HG03108 (cell line): ENCODE measurements at regions not wholly inside any gene's neighbourhood (a gene's known extent, or its start where the extent isn't known, plus 50 kb on each side); places are given as distances from the start of the nearest gene placed in this dataset.
"Not testable (repeated sequence)": the region's sequence is repeated elsewhere in the genome, so short reads cannot be mapped to it uniquely, and the experiment has no call there.

ENCODE experiments used
- ATAC-seq: cut with Tn5 transposase; IDR thresholded peaks from one replicate; pipeline ENCODE4 v1.9.1; 2021; ENCODE audit warnings: moderate library complexity; ENCODE audit not compliant: unreplicated experiment

- no peak for ATAC-seq
Observed at GRCh38 chr5:91927439-91927838, 544.3 kb upstream of the ARRDC3 start.

GRCh38 chr5:91925249-91925648 lies 542.1 kb upstream of the ARRDC3 start:
- no peak for ATAC-seq

GRCh38 chr5:91917037-91917814 lies 534.1 kb upstream of the ARRDC3 start:
- ATAC-seq: not testable (repeated sequence)

- no peak for ATAC-seq
Observed at GRCh38 chr5:91910655-91911054, 527.5 kb upstream of the ARRDC3 start.

- no peak for ATAC-seq
Observed at GRCh38 chr5:91910247-91910646, 527.1 kb upstream of the ARRDC3 start.

GRCh38 chr5:91906494-91906893 lies 523.4 kb upstream of the ARRDC3 start:
- no peak for ATAC-seq

GRCh38 chr5:91906027-91906426 lies 522.9 kb upstream of the ARRDC3 start:
- no peak for ATAC-seq

GRCh38 chr5:91898898-91899297 lies 515.8 kb upstream of the ARRDC3 start:
- no peak for ATAC-seq

- ATAC-seq: no peak
Observed at GRCh38 chr5:91898019-91898418, 514.9 kb upstream of the ARRDC3 start.

GRCh38 chr5:91888810-91889209 lies 505.7 kb upstream of the ARRDC3 start:
- ATAC-seq: no peak

- ATAC-seq: no peak
Observed at GRCh38 chr5:91885291-91886265, 502.5 kb upstream of the ARRDC3 start.

- ATAC-seq: no peak
Observed at GRCh38 chr5:91884036-91884435, 500.9 kb upstream of the ARRDC3 start.

- ATAC-seq: no peak
Observed at GRCh38 chr5:91875196-91875779, 492.2 kb upstream of the ARRDC3 start.

GRCh38 chr5:91867799-91868198 lies 484.7 kb upstream of the ARRDC3 start:
- ATAC-seq: no peak

- ATAC-seq: no peak
Observed at GRCh38 chr5:91865915-91866314, 482.8 kb upstream of the ARRDC3 start.

GRCh38 chr5:91864962-91865361 lies 481.8 kb upstream of the ARRDC3 start:
- no peak for ATAC-seq

GRCh38 chr5:91851670-91852069 lies 468.6 kb upstream of the ARRDC3 start:
- no peak for ATAC-seq

GRCh38 chr5:91850031-91850430 lies 466.9 kb upstream of the ARRDC3 start:
- ATAC-seq: no peak

- no peak for ATAC-seq
Observed at GRCh38 chr5:91849069-91849468, 466.0 kb upstream of the ARRDC3 start.

GRCh38 chr5:91848453-91848852 lies 465.3 kb upstream of the ARRDC3 start:
- ATAC-seq: no peak

GRCh38 chr5:91841423-91841822 lies 458.3 kb upstream of the ARRDC3 start:
- no peak for ATAC-seq

- no peak for ATAC-seq
Observed at GRCh38 chr5:91840412-91840811, 457.3 kb upstream of the ARRDC3 start.
